ENCODE measurements at regions not wholly inside any gene's neighbourhood (a gene's known extent, or its start where the extent isn't known, plus 50 kb on each side); places are given as distances from the start of the nearest gene placed in this dataset.

- TF ChIP-seq, protein P1, sequence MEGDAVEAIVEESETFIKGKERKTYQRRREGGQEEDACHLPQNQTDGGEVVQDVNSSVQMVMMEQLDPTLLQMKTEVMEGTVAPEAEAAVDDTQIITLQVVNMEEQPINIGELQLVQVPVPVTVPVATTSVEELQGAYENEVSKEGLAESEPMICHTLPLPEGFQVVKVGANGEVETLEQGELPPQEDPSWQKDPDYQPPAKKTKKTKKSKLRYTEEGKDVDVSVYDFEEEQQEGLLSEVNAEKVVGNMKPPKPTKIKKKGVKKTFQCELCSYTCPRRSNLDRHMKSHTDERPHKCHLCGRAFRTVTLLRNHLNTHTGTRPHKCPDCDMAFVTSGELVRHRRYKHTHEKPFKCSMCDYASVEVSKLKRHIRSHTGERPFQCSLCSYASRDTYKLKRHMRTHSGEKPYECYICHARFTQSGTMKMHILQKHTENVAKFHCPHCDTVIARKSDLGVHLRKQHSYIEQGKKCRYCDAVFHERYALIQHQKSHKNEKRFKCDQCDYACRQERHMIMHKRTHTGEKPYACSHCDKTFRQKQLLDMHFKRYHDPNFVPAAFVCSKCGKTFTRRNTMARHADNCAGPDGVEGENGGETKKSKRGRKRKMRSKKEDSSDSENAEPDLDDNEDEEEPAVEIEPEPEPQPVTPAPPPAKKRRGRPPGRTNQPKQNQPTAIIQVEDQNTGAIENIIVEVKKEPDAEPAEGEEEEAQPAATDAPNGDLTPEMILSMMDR (IDR thresholded peaks at IDR 0.05) = no peak
- no peak for TF ChIP-seq POLR2A (IDR thresholded peaks at IDR 0.05)
These were observed 828.3 kb downstream of the PDCD6IP start for GRCh38 chr3:34626699-34627098.

Data from sigmoid colon (tissue), 3 donors.